Progenitor cell of endocrine pancreas (in vitro differentiated cells): ENCODE measurements at regions not wholly inside any gene's neighbourhood (a gene's known extent, or its start where the extent isn't known, plus 50 kb on each side); places are given as distances from the start of the nearest gene placed in this dataset.

Experiments used
- DNase-seq: peaks from one replicate; pipeline ENCODE4 v3.0.0; 2021; ENCODE audit warnings: low spot score; ENCODE audit not compliant: unreplicated experiment
- H3K27ac Mint-ChIP-seq: 2 replicates; pipeline ENCODE4 v1.8.0; 2021; ENCODE audit warnings: mild to moderate bottlenecking, moderate library complexity, mixed read lengths
- H3K27me3 Mint-ChIP-seq: 2 replicates; pipeline ENCODE4 v1.8.0; 2021; ENCODE audit warnings: mixed read lengths
- H3K36me3 Mint-ChIP-seq: 2 replicates; pipeline ENCODE4 v1.8.0; 2022; ENCODE audit warnings: mixed read lengths; ENCODE audit not compliant: insufficient read depth
- H3K4me1 Mint-ChIP-seq: 2 replicates; pipeline ENCODE4 v1.8.0; 2021; ENCODE audit warnings: low read depth, mixed read lengths
- H3K4me3 Mint-ChIP-seq: 2 replicates; pipeline ENCODE4 v1.8.0; 2021; ENCODE audit warnings: low read depth, mild to moderate bottlenecking, moderate library complexity, mixed read lengths
- H3K9me3 Mint-ChIP-seq: 2 replicates; pipeline ENCODE4 v1.8.0; 2021; ENCODE audit warnings: low read depth, mixed read lengths
- TF ChIP-seq, protein P1 (sequence below): fragments of 200-600 bp; sonication (generic); IDR thresholded peaks from one replicate; pipeline ENCODE4 v1.5.0; 2021; ENCODE audit warnings: antibody characterized with exemption, mild to moderate bottlenecking; ENCODE audit not compliant: unreplicated experiment

DNA sequence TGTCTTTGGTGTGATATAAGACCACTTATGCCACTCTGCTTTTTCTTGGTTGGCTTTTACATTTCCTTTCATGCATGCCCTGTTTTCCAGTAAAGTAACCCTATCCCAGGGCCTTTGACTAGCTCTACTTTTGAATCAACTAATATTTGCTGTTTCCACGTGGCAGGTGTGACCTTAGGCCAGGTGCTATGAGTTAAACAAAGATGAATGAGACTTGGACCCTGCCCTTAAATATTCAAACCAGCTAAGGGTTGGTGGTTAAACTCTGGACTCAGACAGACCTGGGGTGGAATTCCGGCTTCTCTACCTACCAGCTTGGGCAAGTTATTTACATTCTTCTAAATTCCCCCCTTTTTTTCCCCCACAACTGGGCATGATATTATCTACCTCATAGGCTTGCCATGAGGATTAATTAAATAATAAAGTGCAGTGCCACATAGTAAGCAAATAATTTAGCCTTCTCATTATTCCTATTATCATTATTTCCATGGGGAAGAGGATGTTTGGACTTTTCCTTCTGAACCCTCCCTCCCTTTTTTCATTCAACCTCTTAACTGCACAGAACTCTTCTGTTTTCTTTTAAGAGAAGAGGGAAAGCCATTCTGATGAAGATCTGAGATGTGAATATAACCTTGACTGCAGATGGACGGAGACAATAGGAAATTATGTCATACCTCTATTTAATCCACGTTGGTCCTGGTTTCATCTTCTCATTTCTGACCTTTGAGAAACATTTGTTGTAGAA is 143.6 kb upstream of the TNFAIP3 start:
- no peak overlapping the region for H3K4me3 Mint-ChIP-seq
- peaks cover 10% of the 10 kb centered on the region for H3K27me3 Mint-ChIP-seq
- TF ChIP-seq, protein P1, sequence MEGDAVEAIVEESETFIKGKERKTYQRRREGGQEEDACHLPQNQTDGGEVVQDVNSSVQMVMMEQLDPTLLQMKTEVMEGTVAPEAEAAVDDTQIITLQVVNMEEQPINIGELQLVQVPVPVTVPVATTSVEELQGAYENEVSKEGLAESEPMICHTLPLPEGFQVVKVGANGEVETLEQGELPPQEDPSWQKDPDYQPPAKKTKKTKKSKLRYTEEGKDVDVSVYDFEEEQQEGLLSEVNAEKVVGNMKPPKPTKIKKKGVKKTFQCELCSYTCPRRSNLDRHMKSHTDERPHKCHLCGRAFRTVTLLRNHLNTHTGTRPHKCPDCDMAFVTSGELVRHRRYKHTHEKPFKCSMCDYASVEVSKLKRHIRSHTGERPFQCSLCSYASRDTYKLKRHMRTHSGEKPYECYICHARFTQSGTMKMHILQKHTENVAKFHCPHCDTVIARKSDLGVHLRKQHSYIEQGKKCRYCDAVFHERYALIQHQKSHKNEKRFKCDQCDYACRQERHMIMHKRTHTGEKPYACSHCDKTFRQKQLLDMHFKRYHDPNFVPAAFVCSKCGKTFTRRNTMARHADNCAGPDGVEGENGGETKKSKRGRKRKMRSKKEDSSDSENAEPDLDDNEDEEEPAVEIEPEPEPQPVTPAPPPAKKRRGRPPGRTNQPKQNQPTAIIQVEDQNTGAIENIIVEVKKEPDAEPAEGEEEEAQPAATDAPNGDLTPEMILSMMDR = no peak
- no peak for DNase-seq
- no peak overlapping the region for H3K27ac Mint-ChIP-seq
- H3K4me1 Mint-ChIP-seq = no peaks in the 10 kb centered on the region
- no peaks in the 10 kb centered on the region for H3K9me3 Mint-ChIP-seq
- H3K36me3 Mint-ChIP-seq = no peaks in the 10 kb centered on the region

DNA sequence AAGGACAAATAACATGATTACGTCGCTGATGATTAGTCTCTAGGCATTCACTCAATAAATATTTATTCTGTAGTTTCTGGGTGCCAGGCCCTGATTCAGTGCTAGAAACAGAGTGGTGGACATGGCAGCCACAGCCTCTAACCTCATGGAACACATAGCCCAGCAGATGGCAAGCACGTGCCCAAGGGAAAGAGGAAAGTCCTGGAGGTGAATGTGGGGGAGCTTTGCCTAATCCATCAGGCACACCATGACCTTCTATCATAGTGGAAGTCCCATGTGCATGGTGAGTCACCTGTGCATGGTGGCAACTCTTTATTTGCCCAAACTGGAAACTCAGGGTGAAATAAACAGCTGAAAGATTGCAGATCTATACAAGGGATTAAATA is 143.0 kb upstream of the TNFAIP3 start:
- Mint-ChIP-seq H3K36me3 (no peaks in the 10 kb centered on the region), H3K27me3 (peaks cover 10% of the 10 kb centered on the region), H3K4me1 (no peaks in the 10 kb centered on the region), H3K9me3 (no peaks in the 10 kb centered on the region), H3K27ac (no peak overlapping the region), H3K4me3 (no peak overlapping the region)
- DNase-seq = no peak
- TF ChIP-seq, protein P1 = no peak

DNA sequence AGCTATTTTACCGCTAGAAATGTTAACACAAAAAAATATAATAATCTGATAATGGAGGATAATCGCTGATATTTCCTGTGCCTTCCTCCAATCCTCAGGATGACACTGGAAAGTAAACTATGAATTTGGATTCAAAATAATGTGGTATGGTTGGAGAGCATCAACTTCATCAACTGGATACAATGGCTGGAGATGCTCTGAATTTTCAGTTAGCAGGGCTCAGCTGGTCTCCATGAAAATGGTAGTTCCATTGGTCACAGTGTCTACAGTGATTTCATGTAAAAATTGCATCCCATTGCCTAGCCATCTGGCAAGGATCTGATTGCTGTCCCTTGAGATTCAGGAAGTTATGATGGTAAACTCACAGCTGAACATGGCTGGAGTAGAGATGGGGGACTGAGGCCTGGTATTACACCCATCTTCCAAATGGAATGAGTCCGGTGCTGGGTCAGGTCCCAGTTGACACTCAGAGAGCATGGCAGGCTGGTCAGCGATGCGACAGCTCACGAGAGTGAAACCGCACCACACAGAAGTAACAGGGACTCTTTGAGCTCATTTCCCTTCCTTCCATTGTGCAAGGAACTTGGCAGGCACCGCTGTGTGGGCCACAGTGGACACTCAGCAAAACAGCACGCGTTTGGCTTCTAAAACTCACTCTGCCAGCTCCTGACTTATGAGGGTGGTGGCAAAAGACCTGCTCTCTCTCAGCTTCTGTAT is 142.4 kb upstream of the TNFAIP3 start:
- DNase-seq = no peak
- H3K27ac Mint-ChIP-seq = no peak overlapping the region
- no peak overlapping the region for H3K4me3 Mint-ChIP-seq
- TF ChIP-seq, protein P1 = no peak
- no peaks in the 10 kb centered on the region for H3K9me3 Mint-ChIP-seq
- no peaks in the 10 kb centered on the region for H3K4me1 Mint-ChIP-seq
- H3K27me3 Mint-ChIP-seq = peaks cover 10% of the 10 kb centered on the region
- H3K36me3 Mint-ChIP-seq = no peaks in the 10 kb centered on the region

DNA sequence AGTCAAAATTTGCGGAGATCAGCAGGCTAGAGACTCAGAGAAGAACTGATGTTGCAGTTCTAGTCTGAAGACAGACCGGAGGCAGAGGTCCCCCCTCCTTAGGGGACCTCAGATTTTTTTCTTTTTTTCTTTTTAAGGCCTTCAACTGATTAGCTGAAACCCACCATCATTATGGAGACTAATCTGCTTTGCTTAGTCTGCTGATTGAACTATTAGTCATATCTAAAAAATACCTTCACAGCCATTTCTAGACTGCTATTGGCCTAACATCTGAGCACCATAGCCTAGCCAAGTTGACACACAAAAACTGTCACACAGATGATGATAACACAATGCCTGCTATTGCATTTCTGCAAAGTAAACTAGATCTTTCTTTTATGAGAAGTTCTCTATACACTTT is 141.1 kb upstream of the TNFAIP3 start:
- TF ChIP-seq, protein P1 = no peak
- Mint-ChIP-seq H3K27me3 (peaks cover 10% of the 10 kb centered on the region), H3K36me3 (no peaks in the 10 kb centered on the region), H3K27ac (no peak overlapping the region), H3K9me3 (no peaks in the 10 kb centered on the region), H3K4me3 (no peak overlapping the region), H3K4me1 (no peaks in the 10 kb centered on the region)
- no peak for DNase-seq

DNA sequence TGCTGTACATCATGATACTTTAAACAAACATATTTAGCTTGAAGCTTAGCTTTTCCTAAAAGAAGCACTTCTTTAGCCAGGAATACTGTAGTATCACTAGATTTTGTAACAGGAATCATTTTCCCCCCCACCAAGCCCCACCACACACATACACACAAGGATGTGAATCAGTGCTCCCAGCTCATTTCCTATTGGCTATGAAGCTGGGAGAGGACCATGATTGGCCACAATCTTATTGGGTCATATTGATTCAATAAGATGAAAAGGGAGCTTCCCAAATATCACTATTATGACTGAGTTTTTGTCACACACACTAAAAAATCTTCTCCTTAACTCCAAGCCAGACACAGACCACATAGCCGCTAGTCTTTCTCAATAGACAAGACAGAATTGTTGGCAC is 140.5 kb upstream of the TNFAIP3 start:
- H3K4me1 Mint-ChIP-seq = no peaks in the 10 kb centered on the region
- TF ChIP-seq, protein P1 = no peak
- no peak for DNase-seq
- peaks cover 10% of the 10 kb centered on the region for H3K27me3 Mint-ChIP-seq
- no peaks in the 10 kb centered on the region for H3K9me3 Mint-ChIP-seq
- no peaks in the 10 kb centered on the region for H3K36me3 Mint-ChIP-seq
- no peak overlapping the region for H3K4me3 Mint-ChIP-seq
- no peak overlapping the region for H3K27ac Mint-ChIP-seq
